Lower leg skin (tissue), 4 donors: ENCODE measurements at regions not wholly inside any gene's neighbourhood (a gene's known extent, or its start where the extent isn't known, plus 50 kb on each side); places are given as distances from the start of the nearest gene placed in this dataset.

Source experiments
- DNase-seq, 2 donors: peaks; one replicate each; pipeline ENCODE4 v3.0.0-alpha.2; 2019; ENCODE audit warnings: low spot score in 2 of 2
- H3K4me3 ChIP-seq: fragments of 200-600 bp; sonication (generic); 2 replicates; pipeline ENCODE4 v1.5.1; 2017; ENCODE audit warnings: mild to moderate bottlenecking, low read depth; ENCODE audit not compliant: poor library complexity, severe bottlenecking
- POLR2A ChIP-seq, 2 donors: fragments of 450-650 bp; IDR thresholded peaks; one replicate each; pipeline ENCODE4 v1.6.1; 2016 to 2017; ENCODE audit warnings: antibody characterized with exemption in 2 of 2, mild to moderate bottlenecking in 1 of 2, moderate library complexity in 1 of 2
- WGBS, 2 donors: methylation state at CpG; one replicate each; pipeline ENCODE4 v1.1.5; 2018; 5-methylcytosine and 5-hydroxymethylcytosine counted together
- intact Hi-C: fragments of 100-400 bp; cut with DNase I; formaldehyde crosslinking; loops from one replicate; pipeline ENCODE4 v1.15.0; 2023; ENCODE audit warnings: low total_unique reads
- TF ChIP-seq, protein P1 (sequence below), 3 donors: fragments of 450-650 bp; IDR thresholded peaks; one replicate each; pipeline ENCODE4 v1.5.1; 2016; ENCODE audit warnings: antibody characterized with exemption in 3 of 3, mild to moderate bottlenecking in 3 of 3, moderate library complexity in 2 of 3

DNA sequence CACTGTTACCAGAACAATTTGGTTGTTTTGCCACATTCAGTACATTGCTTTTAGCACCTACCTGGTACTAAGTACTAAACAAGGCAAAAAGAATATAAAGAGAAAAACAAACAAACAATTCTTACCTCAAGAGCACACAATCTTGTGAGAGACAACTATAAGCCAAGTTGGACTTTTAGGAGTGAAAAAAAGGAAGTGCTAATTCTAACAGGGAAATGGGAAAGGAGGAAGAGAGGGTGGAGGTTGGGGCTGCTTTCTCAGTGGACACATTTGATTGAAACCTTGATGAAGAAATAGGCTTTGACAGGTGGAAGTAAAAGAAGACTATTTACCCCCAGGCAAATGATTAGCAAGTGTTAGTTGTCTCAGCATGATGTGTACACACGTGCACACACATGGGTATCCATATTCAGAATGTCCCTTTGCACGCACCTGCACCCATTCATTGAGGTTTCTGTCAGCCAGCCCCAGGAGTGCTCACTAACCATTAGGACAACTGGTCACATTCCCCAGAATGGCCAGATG is 302.6 kb downstream of the ACTL7B start:
- no peak for DNase-seq
- WGBS, 2 donors = 43 to 57% methylated on average over 2 of the region's 2 CpGs
- no peak for TF ChIP-seq POLR2A (IDR thresholded peaks at IDR 0.05)
- TF ChIP-seq, protein P1, sequence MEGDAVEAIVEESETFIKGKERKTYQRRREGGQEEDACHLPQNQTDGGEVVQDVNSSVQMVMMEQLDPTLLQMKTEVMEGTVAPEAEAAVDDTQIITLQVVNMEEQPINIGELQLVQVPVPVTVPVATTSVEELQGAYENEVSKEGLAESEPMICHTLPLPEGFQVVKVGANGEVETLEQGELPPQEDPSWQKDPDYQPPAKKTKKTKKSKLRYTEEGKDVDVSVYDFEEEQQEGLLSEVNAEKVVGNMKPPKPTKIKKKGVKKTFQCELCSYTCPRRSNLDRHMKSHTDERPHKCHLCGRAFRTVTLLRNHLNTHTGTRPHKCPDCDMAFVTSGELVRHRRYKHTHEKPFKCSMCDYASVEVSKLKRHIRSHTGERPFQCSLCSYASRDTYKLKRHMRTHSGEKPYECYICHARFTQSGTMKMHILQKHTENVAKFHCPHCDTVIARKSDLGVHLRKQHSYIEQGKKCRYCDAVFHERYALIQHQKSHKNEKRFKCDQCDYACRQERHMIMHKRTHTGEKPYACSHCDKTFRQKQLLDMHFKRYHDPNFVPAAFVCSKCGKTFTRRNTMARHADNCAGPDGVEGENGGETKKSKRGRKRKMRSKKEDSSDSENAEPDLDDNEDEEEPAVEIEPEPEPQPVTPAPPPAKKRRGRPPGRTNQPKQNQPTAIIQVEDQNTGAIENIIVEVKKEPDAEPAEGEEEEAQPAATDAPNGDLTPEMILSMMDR (IDR thresholded peaks at IDR 0.05) = no peak
- H3K4me3 ChIP-seq = no peak overlapping the region
- intact Hi-C loops = no loop called here

DNA sequence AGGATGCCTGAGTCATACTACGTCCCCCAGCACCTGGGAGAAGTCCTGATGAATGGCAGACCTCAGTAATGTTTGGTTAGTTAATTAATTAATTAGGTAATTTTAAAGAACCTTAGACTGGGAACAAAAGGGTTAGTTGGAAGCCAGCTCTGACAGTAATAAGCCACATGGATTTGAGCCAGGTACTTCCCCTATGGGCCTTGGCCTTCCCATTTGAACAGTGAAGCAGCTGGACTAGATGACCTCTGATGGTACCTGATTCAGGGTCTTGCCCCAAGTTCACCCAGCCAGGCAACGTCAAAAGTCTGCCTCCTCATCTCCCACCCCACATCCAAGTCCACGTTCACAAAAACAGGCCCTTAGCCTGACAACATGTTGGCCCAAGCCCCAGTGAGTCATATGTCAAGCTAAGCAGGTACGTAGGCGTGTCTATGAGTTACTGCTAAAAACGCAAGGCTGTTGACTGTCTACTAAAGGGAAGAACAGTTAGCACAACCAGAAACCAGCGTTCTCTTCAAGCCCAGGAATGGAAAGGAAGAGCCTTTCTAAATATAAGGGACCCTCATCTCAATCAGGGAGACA is 303.2 kb downstream of the ACTL7B start:
- DNase-seq = peak in 1 of 2 donors; percentile 66
- WGBS, 2 donors = 45 to 47% methylated on average over 7 of the region's 7 CpGs
- TF ChIP-seq POLR2A (IDR thresholded peaks at IDR 0.05) = no peak
- TF ChIP-seq, protein P1 (IDR thresholded peaks at IDR 0.05) = no peak
- intact Hi-C loops = no loop called here
- H3K4me3 ChIP-seq = no peak overlapping the region

DNA sequence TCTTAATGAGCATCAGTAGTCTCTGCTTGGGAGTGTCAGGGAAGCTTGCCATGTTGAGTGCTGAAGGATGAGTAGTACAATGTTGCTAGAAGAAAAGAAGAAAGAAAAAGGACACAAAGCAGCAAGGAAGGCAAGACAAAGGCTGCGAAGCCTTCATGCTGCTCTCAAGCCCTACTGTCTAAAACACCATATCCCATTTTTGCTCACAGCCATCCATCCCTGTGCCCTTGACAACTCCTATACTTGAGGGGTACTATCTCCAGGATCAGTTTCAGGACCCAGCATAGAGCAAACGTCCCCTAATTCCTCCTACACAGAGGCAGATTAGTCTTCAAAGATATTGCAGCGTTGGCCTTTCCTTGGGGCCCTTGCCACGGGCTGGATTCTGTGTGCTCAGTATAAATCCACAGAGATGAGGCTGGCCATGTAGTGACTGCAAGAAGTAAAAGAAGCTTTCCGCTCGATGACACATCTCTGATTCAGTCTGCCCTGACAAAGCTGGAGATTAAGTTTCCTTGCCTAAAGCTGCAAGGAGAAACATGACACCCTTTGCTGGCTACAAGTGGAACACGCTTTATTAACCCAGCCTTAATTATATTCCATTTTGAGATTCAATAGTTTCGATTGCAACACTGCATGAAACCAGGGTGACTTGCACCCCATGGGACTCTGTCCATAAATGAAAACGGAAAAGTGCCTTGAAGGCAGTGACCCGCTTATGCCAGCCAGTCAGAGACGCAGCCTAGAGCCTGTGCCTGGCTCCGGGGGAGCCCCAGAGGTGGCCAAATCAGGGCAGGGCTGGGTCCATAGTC is 304.6 kb downstream of the ACTL7B start:
- no peak for DNase-seq

DNA sequence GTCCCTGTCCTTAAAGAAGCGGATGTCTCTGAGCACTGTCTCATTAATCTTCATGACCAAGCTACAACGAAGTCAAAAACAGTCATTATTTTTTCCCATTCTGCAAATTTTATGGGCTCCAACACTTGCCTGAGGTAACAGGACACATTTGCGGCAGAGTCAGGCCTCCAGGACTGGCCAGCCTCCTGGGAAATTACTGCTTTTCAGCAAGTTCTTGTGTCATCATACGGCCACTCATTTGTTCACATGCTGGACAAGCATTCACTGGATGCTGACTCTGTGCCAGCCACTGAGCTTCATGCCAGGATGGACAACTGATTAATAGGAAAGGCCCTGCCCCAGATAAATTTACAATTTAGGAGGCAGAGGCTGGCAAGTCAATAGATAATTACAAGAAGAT is 305.7 kb downstream of the ACTL7B start:
- no peak overlapping the region for H3K4me3 ChIP-seq
- intact Hi-C loops = no loop called here
- no peak for DNase-seq
- TF ChIP-seq, protein P1 (IDR thresholded peaks at IDR 0.05) = no peak
- TF ChIP-seq POLR2A (IDR thresholded peaks at IDR 0.05) = no peak
- WGBS, 2 donors = 57 to 84% methylated on average over 4 of the region's 4 CpGs

More for the DNA sequence above, 304.6 kb downstream of the ACTL7B start:
- intact Hi-C loops = no loop called here
- WGBS, 2 donors = 31 to 37% methylated on average over 12 of the region's 12 CpGs
- TF ChIP-seq, protein P1 (IDR thresholded peaks at IDR 0.05) = no peak
- TF ChIP-seq POLR2A (IDR thresholded peaks at IDR 0.05) = no peak
- no peak overlapping the region for H3K4me3 ChIP-seq

DNA sequence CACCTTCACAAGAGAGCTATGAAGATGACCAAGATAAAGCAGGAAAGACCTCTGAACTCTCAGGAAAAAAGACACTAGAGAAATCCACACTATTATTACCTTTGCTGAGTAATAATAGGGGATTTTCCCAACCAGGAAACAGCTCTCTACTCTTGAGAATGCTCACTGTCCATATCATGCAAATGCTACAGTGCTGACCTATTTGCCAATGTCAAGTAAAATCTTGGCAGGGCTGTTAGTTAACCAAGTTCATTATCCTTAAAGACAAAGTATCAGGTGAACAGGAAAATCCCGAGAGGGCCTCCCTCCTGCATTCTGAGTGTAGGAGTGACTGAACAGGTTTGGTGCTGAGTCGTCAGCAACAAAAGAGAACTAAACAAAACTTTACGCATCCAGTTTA is 306.6 kb downstream of the ACTL7B start:
- TF ChIP-seq, protein P1 (IDR thresholded peaks at IDR 0.05) = no peak
- no peak for TF ChIP-seq POLR2A (IDR thresholded peaks at IDR 0.05)
- no peak for DNase-seq
- no peak overlapping the region for H3K4me3 ChIP-seq
- intact Hi-C loops = no loop called here
- 48 to 60% methylated on average over 3 of the region's 3 CpGs for WGBS, 2 donors
